ENCODE measurements at regions not wholly inside any gene's neighbourhood (a gene's known extent, or its start where the extent isn't known, plus 50 kb on each side); places are given as distances from the start of the nearest gene placed in this dataset.

DNA sequence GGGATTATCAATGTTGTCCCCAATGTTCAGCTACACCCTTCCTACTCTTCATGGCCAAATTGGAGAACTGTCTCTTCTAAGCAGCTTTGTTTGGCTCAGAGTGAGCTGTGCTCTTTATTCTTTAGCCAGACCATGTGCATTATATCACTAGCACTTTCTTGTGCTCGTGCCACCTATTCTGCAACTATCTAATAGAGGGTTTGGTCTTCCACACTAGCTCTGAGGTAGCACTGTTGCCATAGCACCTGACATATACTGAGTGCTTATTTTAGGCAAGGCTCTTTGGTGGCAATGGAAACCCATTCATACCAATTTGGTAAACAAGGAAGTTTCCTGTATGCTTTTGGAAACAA is 394.3 kb upstream of the C2CD4B start:
- Histone ChIP-seq H3K79me2 (peaks cover 29% of the 10 kb centered on the region), H3K27me3 (no peaks in the 10 kb centered on the region), H3K27ac (no peak overlapping the region), H4K20me1 (ENCODE audit: insufficient read depth, poor library complexity, severe bottlenecking) (no peaks in the 10 kb centered on the region), H3K4me3 (no peak overlapping the region), H3K9me3 (ENCODE audit: low read depth) (no peaks in the 10 kb centered on the region), H3K4me1 (ENCODE audit: insufficient read depth) (peaks cover 25% of the 10 kb centered on the region), H3K36me3 (replicated peaks; ENCODE audit: insufficient read depth, low read depth) (no peaks in the 10 kb centered on the region), H3K9me2 (replicated peaks; ENCODE audit: insufficient read depth) (no peaks in the 10 kb centered on the region), H3K4me2 (peak overlapping the region; percentile 4), H2AFZ (no peak overlapping the region)
- whole genome bisulfite sequencing (ENCODE audit: low lambda C conversion rate, missing lambda C conversion rate), result 85% methylated on average over 1 of the region's 1 CpG
- TF ChIP-seq EZH2 (IDR thresholded peaks at IDR 0.05; ENCODE audit: borderline replicate concordance), result no peak
- no peak for TF ChIP-seq EZH2phosphoT487 (IDR thresholded peaks at IDR 0.05; ENCODE audit: low read depth, severe bottlenecking, unreplicated experiment)
- TF ChIP-seq, protein P1, sequence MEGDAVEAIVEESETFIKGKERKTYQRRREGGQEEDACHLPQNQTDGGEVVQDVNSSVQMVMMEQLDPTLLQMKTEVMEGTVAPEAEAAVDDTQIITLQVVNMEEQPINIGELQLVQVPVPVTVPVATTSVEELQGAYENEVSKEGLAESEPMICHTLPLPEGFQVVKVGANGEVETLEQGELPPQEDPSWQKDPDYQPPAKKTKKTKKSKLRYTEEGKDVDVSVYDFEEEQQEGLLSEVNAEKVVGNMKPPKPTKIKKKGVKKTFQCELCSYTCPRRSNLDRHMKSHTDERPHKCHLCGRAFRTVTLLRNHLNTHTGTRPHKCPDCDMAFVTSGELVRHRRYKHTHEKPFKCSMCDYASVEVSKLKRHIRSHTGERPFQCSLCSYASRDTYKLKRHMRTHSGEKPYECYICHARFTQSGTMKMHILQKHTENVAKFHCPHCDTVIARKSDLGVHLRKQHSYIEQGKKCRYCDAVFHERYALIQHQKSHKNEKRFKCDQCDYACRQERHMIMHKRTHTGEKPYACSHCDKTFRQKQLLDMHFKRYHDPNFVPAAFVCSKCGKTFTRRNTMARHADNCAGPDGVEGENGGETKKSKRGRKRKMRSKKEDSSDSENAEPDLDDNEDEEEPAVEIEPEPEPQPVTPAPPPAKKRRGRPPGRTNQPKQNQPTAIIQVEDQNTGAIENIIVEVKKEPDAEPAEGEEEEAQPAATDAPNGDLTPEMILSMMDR (IDR thresholded peaks at IDR 0.05; ENCODE audit: poor library complexity), result no peak
- no peak for DNase-seq (ENCODE audit: low spot score)

DNA sequence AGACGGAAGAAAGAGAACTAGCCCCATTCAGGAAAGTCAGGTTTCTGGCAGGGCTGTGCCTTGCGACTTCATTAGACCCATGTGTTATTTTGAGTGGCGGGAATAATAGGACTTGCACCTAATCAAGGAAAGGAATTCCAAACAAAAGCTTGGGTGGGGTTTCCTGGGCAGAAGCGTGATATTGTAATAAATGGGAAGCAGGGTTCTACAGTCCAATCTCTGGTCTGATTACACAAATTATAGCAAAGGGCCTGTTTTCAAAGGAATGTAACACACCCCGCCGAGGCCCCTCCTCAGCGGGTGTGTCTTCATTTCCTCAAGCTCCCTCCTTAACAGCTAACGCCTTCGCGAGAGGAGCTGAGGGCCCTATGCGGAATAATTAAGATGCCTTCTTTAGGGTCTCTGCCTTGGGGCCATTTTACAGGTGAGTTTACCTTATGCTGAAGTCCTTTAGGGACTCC is 396.0 kb upstream of the C2CD4B start:
- peak overlapping the region; percentile 82 for H3K27ac ChIP-seq
- peaks cover 45% of the 10 kb centered on the region for H3K79me2 ChIP-seq
- DNase-seq (ENCODE audit: low spot score), result peak; percentile 53
- H3K4me3 ChIP-seq, result no peak overlapping the region
- 38% methylated on average over 11 of the region's 11 CpGs for whole genome bisulfite sequencing (ENCODE audit: low lambda C conversion rate, missing lambda C conversion rate)
- no peaks in the 10 kb centered on the region for H3K9me2 ChIP-seq (replicated peaks; ENCODE audit: insufficient read depth)
- H4K20me1 ChIP-seq (ENCODE audit: insufficient read depth, poor library complexity, severe bottlenecking), result no peaks in the 10 kb centered on the region
- no peaks in the 10 kb centered on the region for H3K36me3 ChIP-seq (replicated peaks; ENCODE audit: insufficient read depth, low read depth)
- peaks cover 37% of the 10 kb centered on the region for H3K4me1 ChIP-seq (ENCODE audit: insufficient read depth)
- peak overlapping the region; percentile 60 for H3K4me2 ChIP-seq
- H3K27me3 ChIP-seq, result no peaks in the 10 kb centered on the region
- H3K9me3 ChIP-seq (ENCODE audit: low read depth), result no peaks in the 10 kb centered on the region
- no peak for TF ChIP-seq EZH2phosphoT487 (IDR thresholded peaks at IDR 0.05; ENCODE audit: low read depth, severe bottlenecking, unreplicated experiment)
- TF ChIP-seq, protein P1 (IDR thresholded peaks at IDR 0.05; ENCODE audit: poor library complexity), result no peak
- no peak overlapping the region for H2AFZ ChIP-seq

DNA sequence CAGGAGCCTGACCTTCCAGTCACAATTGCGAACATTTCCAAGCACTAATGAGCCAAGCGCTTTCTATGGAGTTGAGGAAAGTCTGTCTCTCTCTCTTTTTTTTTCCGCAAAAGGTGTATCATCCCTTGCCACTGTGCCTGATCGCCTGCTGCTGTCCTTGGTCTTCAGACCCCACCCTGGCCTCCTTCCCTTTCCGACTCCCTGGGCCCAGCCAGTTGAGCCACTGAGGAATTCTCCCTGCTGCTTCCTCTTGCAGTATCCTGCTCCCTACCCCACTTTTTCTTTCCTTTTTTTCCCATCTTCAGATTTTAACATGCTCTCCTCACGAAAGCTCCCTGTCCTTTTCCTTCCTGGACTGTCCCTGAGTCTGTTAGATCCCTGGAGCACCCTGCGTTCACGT is 396.5 kb upstream of the C2CD4B start:
- Histone ChIP-seq H4K20me1 (ENCODE audit: insufficient read depth, poor library complexity, severe bottlenecking) (no peaks in the 10 kb centered on the region), H3K9me2 (replicated peaks; ENCODE audit: insufficient read depth) (no peaks in the 10 kb centered on the region), H3K36me3 (replicated peaks; ENCODE audit: insufficient read depth, low read depth) (no peaks in the 10 kb centered on the region), H3K4me1 (ENCODE audit: insufficient read depth) (peaks cover 37% of the 10 kb centered on the region), H3K27me3 (no peaks in the 10 kb centered on the region), H3K4me2 (peak overlapping the region; percentile 60), H2AFZ (no peak overlapping the region), H3K9me3 (ENCODE audit: low read depth) (no peaks in the 10 kb centered on the region), H3K4me3 (no peak overlapping the region), H3K79me2 (peaks cover 49% of the 10 kb centered on the region), H3K27ac (peak overlapping the region; percentile 82)
- 81% methylated on average over 8 of the region's 8 CpGs for WGBS (ENCODE audit: low lambda C conversion rate, missing lambda C conversion rate)
- TF ChIP-seq, protein P1 (IDR thresholded peaks at IDR 0.05; ENCODE audit: poor library complexity), result no peak
- TF ChIP-seq EZH2 (IDR thresholded peaks at IDR 0.05; ENCODE audit: borderline replicate concordance) (no peak), EZH2phosphoT487 (IDR thresholded peaks at IDR 0.05; ENCODE audit: low read depth, severe bottlenecking, unreplicated experiment) (no peak)
- DNase-seq (ENCODE audit: low spot score), result no peak
